Peyer's patch (tissue), 4 donors: ENCODE measurements at regions not wholly inside any gene's neighbourhood (a gene's known extent, or its start where the extent isn't known, plus 50 kb on each side); places are given as distances from the start of the nearest gene placed in this dataset.

Experiments used
- DNase-seq, 3 donors: peaks; one replicate each; pipeline ENCODE4 v3.0.0-alpha.2; 2017 to 2019
- H3K27ac ChIP-seq, 4 donors: fragments of 200-600 bp; sonication (generic); one replicate each; pipeline ENCODE4 v1.5.1; 2016 to 2019
- H3K27me3 ChIP-seq, 2 donors: fragments of 200-600 bp; sonication (generic); one replicate each; pipeline ENCODE4 v1.5.1; 2019
- H3K36me3 ChIP-seq, 3 donors: fragments of 200-600 bp; sonication (generic); one replicate each; pipeline ENCODE4 v1.5.1; 2016 to 2019
- H3K4me1 ChIP-seq, 4 donors: fragments of 200-600 bp; sonication (generic); one replicate each; pipeline ENCODE4 v1.5.1; 2016 to 2019
- H3K4me3 ChIP-seq, 4 donors: fragments of 200-600 bp; sonication (generic); 1 replicate in 3 of 4; 2 replicates in 1 of 4; pipeline ENCODE4 v1.5.1; 2016 to 2019; ENCODE audit warnings: mild to moderate bottlenecking in 1 of 4
- H3K9me3 ChIP-seq, 4 donors: fragments of 200-600 bp; sonication (generic); one replicate each; pipeline ENCODE4 v1.5.1; 2016 to 2019; ENCODE audit warnings: mild to moderate bottlenecking in 1 of 4
- POLR2A ChIP-seq, 2 donors: fragments of 450-650 bp; IDR thresholded peaks; one replicate each; pipeline ENCODE4 v1.5.1; 2017; ENCODE audit warnings: antibody characterized with exemption in 2 of 2, mild to moderate bottlenecking in 2 of 2, moderate library complexity in 2 of 2
- TF ChIP-seq, protein P1 (sequence below), 6 experiments: fragments of 450-650 bp in 4 of 6; fragments of 200-600 bp in 2 of 6; sonication (generic) in 1 of 6; IDR thresholded peaks; one replicate each; pipeline ENCODE4 v1.5.1; 2017 to 2019; ENCODE audit warnings: antibody characterized with exemption in 6 of 6, mild to moderate bottlenecking in 3 of 6, moderate library complexity in 1 of 6

DNA sequence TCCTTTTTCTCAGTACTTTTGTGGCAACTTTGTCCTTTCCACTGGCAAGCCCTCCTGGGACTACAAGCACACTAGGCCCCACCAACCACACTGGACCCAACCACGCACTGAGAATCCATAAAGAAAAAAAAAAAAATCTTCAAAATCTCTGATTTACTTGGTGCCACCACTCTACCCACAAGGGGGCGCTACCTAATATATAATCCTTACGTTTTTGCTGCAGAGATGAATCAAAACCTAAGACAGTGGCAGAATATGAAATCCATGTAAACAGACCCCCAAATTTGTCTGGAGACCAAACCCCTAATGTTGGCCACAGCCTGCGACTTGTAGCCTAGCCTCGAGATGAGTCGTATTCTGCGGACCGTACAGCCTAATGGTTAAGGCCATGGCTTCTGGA, 63.5 kb upstream of the ARHGAP36 start:
- Histone ChIP-seq H3K27ac (no peak overlapping the region), H3K9me3 (no peaks in the 10 kb centered on the region), H3K36me3 (no peaks in the 10 kb centered on the region), H3K27me3 (no peaks in the 10 kb centered on the region), H3K4me1 (no peaks in the 10 kb centered on the region), H3K4me3 (no peak overlapping the region)
- no peak for DNase-seq
- TF ChIP-seq, protein P1, sequence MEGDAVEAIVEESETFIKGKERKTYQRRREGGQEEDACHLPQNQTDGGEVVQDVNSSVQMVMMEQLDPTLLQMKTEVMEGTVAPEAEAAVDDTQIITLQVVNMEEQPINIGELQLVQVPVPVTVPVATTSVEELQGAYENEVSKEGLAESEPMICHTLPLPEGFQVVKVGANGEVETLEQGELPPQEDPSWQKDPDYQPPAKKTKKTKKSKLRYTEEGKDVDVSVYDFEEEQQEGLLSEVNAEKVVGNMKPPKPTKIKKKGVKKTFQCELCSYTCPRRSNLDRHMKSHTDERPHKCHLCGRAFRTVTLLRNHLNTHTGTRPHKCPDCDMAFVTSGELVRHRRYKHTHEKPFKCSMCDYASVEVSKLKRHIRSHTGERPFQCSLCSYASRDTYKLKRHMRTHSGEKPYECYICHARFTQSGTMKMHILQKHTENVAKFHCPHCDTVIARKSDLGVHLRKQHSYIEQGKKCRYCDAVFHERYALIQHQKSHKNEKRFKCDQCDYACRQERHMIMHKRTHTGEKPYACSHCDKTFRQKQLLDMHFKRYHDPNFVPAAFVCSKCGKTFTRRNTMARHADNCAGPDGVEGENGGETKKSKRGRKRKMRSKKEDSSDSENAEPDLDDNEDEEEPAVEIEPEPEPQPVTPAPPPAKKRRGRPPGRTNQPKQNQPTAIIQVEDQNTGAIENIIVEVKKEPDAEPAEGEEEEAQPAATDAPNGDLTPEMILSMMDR (IDR thresholded peaks at IDR 0.05) = peak in 3 of 6 experiments; percentile 8 to 24 (median 17)
- no peak for TF ChIP-seq POLR2A (IDR thresholded peaks at IDR 0.05)

- TF ChIP-seq POLR2A (IDR thresholded peaks at IDR 0.05) = no peak
- TF ChIP-seq, protein P1 (IDR thresholded peaks at IDR 0.05) = no peak
- Histone ChIP-seq H3K4me3 (no peak overlapping the region), H3K27me3 (no peaks in the 10 kb centered on the region), H3K27ac (no peak overlapping the region), H3K4me1 (no peaks in the 10 kb centered on the region), H3K9me3 (no peaks in the 10 kb centered on the region), H3K36me3 (no peaks in the 10 kb centered on the region)
- no peak for DNase-seq
These were observed 62.7 kb upstream of the ARHGAP36 start for GRCh38 chrX:130995439-130995838.

DNA sequence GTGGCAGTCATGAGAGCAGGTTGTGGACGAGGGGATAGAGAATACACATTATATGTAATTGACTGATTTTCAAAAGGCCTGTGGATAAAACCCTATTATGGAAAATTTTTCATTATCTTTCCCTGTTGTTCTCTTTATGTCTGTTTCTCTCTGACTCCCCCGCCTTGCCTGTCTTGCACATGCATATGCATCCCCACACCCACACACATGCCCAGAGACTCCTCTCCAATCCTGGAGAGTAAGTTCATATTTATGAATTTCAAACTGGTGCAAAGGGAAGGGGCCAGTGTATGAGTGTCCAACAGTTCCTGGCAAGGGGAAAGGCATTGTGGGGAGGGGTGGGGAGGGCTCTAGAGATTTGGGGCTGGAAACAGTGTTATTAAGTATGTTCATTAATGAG, 60.8 kb upstream of the ARHGAP36 start:
- no peak overlapping the region for H3K27ac ChIP-seq
- no peaks in the 10 kb centered on the region for H3K9me3 ChIP-seq
- H3K4me3 ChIP-seq = no peak overlapping the region
- no peaks in the 10 kb centered on the region for H3K27me3 ChIP-seq
- no peaks in the 10 kb centered on the region for H3K36me3 ChIP-seq
- DNase-seq = no peak
- no peaks in the 10 kb centered on the region for H3K4me1 ChIP-seq
- no peak for TF ChIP-seq POLR2A (IDR thresholded peaks at IDR 0.05)
- TF ChIP-seq, protein P1 (IDR thresholded peaks at IDR 0.05) = no peak

DNA sequence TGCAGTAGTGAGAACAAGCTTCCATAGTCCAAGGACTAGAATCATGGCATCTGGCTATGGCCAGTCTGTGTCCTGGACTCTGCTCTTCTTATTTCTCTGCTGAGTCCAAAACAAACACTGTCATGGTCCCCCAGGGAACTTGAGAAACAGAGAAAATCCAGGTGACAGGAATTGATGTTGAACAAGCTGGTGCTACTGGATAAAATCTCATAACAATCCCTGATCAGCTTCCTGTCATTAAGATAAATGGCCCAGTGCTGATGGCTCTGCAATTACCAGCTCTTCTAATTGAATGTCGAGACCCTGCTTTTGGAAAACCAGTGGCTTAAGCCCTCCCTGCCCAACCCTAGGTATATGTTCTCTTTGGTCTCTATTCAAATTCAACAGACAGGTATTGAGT, 58.8 kb upstream of the ARHGAP36 start:
- H3K27me3 ChIP-seq = no peaks in the 10 kb centered on the region

More for the DNA sequence above, 58.8 kb upstream of the ARHGAP36 start:
- Histone ChIP-seq H3K36me3 (no peaks in the 10 kb centered on the region), H3K27ac (no peak overlapping the region), H3K9me3 (no peaks in the 10 kb centered on the region), H3K4me3 (no peak overlapping the region), H3K4me1 (no peaks in the 10 kb centered on the region)
- TF ChIP-seq POLR2A (IDR thresholded peaks at IDR 0.05) = no peak
- TF ChIP-seq, protein P1 (IDR thresholded peaks at IDR 0.05) = no peak
- no peak for DNase-seq
